OCI-LY7 (cell line): ENCODE measurements at regions not wholly inside any gene's neighbourhood (a gene's known extent, or its start where the extent isn't known, plus 50 kb on each side); places are given as distances from the start of the nearest gene placed in this dataset.

Source experiments
- EZH2phosphoT487 ChIP-seq: fragments of 200-600 bp; sonication (generic); IDR thresholded peaks from 2 replicates; pipeline ENCODE4 v1.6.1; 2018; ENCODE audit warnings: low read depth, borderline replicate concordance, mild to moderate bottlenecking, mixed run types, antibody characterized with exemption, low read length, moderate library complexity, mixed read lengths
- TF ChIP-seq, protein P1 (sequence below): fragments of 200-600 bp; sonication (generic); conservative IDR thresholded peaks from 2 replicates; pipeline ENCODE4 v1.5.1; 2014; ENCODE audit warnings: mild to moderate bottlenecking, antibody characterized with exemption, low read length, moderate library complexity, mixed read lengths

DNA sequence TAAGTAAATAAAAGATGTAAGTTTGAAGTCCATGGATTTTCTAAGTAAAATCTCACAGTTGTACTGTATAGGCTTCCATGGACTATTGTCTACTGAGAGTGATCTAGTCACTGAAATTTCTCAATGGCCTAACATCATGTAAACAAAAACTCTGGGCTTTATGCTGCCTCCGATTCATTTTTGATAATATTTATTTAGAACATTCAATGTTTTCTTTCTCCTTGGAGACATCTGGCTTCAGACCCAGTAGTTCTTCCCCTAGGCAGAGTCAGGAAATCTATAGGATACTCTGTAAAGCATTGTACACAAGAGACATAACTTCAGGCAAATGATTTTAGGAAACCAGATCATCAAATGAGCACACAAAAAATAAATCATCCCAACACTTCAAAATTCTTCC lies 1208.6 kb upstream of the ZEB2 start:
- TF ChIP-seq, protein P1, sequence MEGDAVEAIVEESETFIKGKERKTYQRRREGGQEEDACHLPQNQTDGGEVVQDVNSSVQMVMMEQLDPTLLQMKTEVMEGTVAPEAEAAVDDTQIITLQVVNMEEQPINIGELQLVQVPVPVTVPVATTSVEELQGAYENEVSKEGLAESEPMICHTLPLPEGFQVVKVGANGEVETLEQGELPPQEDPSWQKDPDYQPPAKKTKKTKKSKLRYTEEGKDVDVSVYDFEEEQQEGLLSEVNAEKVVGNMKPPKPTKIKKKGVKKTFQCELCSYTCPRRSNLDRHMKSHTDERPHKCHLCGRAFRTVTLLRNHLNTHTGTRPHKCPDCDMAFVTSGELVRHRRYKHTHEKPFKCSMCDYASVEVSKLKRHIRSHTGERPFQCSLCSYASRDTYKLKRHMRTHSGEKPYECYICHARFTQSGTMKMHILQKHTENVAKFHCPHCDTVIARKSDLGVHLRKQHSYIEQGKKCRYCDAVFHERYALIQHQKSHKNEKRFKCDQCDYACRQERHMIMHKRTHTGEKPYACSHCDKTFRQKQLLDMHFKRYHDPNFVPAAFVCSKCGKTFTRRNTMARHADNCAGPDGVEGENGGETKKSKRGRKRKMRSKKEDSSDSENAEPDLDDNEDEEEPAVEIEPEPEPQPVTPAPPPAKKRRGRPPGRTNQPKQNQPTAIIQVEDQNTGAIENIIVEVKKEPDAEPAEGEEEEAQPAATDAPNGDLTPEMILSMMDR: no peak
- TF ChIP-seq EZH2phosphoT487: no peak
